ENCODE measurements at regions not wholly inside any gene's neighbourhood (a gene's known extent, or its start where the extent isn't known, plus 50 kb on each side); places are given as distances from the start of the nearest gene placed in this dataset.

- Histone ChIP-seq H4K5ac (ENCODE audit: low read depth, low read length) (no peak overlapping the region), H3K79me1 (ENCODE audit: low read depth in 1 of 2, low read length in 2 of 2) (no peaks in the 10 kb centered on the region), H3K4me1 (ENCODE audit: control insufficient read depth, insufficient read depth, low read length) (no peaks in the 10 kb centered on the region), H3K4me2 (ENCODE audit: low read depth, low read length) (no peak overlapping the region), H3K9me3 (ENCODE audit: control insufficient read depth, insufficient read depth, low read length) (peaks cover 57% of the 10 kb centered on the region), H3K27me3 (ENCODE audit: control insufficient read depth, insufficient read depth, low read length) (no peaks in the 10 kb centered on the region), H2AK5ac (ENCODE audit: low read depth, low read length) (no peak overlapping the region), H3K18ac (ENCODE audit: low read depth, low read length) (no peak overlapping the region), H4K91ac (ENCODE audit: insufficient read depth, low read depth, low read length) (no peak overlapping the region), H3K4ac (ENCODE audit: low read depth, low read length) (no peak overlapping the region), H3K9ac (ENCODE audit: low read depth, low read length) (no peak overlapping the region), H2AK9ac (replicated peaks; ENCODE audit: low read depth, low read length, poor library complexity) (no peak overlapping the region), H3K9me1 (ENCODE audit: insufficient read depth, low read length) (no peaks in the 10 kb centered on the region), H3K23ac (ENCODE audit: low read depth, low read length) (no peak overlapping the region), H2AFZ (replicated peaks; ENCODE audit: low read length, poor library complexity) (no peak overlapping the region), H4K20me1 (ENCODE audit: insufficient read depth, low read length) (no peaks in the 10 kb centered on the region), H2BK15ac (ENCODE audit: low read depth, low read length) (no peak overlapping the region), H2BK120ac (ENCODE audit: low read depth, low read length) (no peak overlapping the region), H3K4me3 (ENCODE audit: insufficient read depth, low read depth, low read length) (no peak overlapping the region), H2BK5ac (ENCODE audit: low read depth, low read length, poor library complexity, severe bottlenecking) (no peak overlapping the region), H3K27ac (ENCODE audit: insufficient read depth, low read length) (no peak overlapping the region), H4K8ac (ENCODE audit: low read depth in 2 of 2, low read length in 2 of 2) (no peak overlapping the region), H3K56ac (ENCODE audit: extremely low read depth, insufficient read depth, low read length) (no peak overlapping the region), H3K36me3 (ENCODE audit: control insufficient read depth, insufficient read depth, low read length) (no peaks in the 10 kb centered on the region), H3K14ac (replicated peaks; ENCODE audit: low read depth, low read length) (no peak overlapping the region), H2BK20ac (ENCODE audit: low read depth, low read length) (no peak overlapping the region)
- intact Hi-C loops (cut with micrococcal nuclease) = no loop called here
- TF ChIP-seq BHLHE40 (IDR thresholded peaks at IDR 0.05; ENCODE audit: low read depth, low read length) (no peak), MAZ (IDR thresholded peaks at IDR 0.05; ENCODE audit: borderline replicate concordance, low read depth, low read length) (no peak), MXI1 (IDR thresholded peaks at IDR 0.05; ENCODE audit: borderline replicate concordance, low read depth, low read length) (no peak), NFE2L2 (IDR thresholded peaks at IDR 0.05; ENCODE audit: low read depth, low read length) (no peak), MAFK (IDR thresholded peaks at IDR 0.05; ENCODE audit: low read depth, low read length) (no peak), POLR2A (IDR thresholded peaks at IDR 0.05; ENCODE audit: low read depth, low read length) (no peak), RCOR1 (IDR thresholded peaks at IDR 0.05; ENCODE audit: insufficient replicate concordance, low read length) (no peak), CHD1 (IDR thresholded peaks at IDR 0.05; ENCODE audit: low read depth, low read length) (no peak), SMC3 (IDR thresholded peaks at IDR 0.05; ENCODE audit: low read depth, low read length) (no peak), USF2 (IDR thresholded peaks at IDR 0.05; ENCODE audit: low read depth, low read length) (no peak), ELK1 (IDR thresholded peaks at IDR 0.05; ENCODE audit: borderline replicate concordance, low read depth, low read length) (no peak), RAD21 (IDR thresholded peaks at IDR 0.05; ENCODE audit: low read length) (no peak), CTCF (conservative IDR thresholded peaks at IDR 0.05; ENCODE audit: low read depth, low read length) (no peak), RFX5 (IDR thresholded peaks at IDR 0.05; ENCODE audit: low read depth, low read length) (no peak)
- ChIA-PET POLR2A (ENCODE audit: unreplicated experiment) (no interaction called here), CTCF (no interaction called here)
- no TSS peak for BruUV-seq (replicated peaks)
- in situ Hi-C loops (cut with MboI; ENCODE audit: low sequenced_read_pairs) = no loop called here
- dilution Hi-C loops (cut with HindIII; ENCODE audit: low sequenced_read_pairs, unreplicated experiment) = no loop called here
- 86% methylated on average over 18 of the region's 39 CpGs; no CpG with 5 or more reads in 1 of the 2 experiments for whole genome bisulfite sequencing, 2 experiments (ENCODE audit: extremely low coverage in 2 of 2, insufficient read length in 1 of 2)
- ATAC-seq (ENCODE audit: low read depth) (no peak), DNase-seq (no peak)
Observed at GRCh38 chr12:38159591-38160317, 156.8 kb upstream of the ALG10B start.
